ENCODE measurements at regions not wholly inside any gene's neighbourhood (a gene's known extent, or its start where the extent isn't known, plus 50 kb on each side); places are given as distances from the start of the nearest gene placed in this dataset.

GRCh38 chr3:31439890-31440750, 92.6 kb upstream of the STT3B start:
- dilution Hi-C loops (cut with MboI; ENCODE audit: extremely low pct_ligation_motif_present, low sequenced_read_pairs), result no loop called here
- no peak overlapping the region for H3K9ac ChIP-seq (ENCODE audit: control insufficient read depth, extremely low read depth, insufficient read depth, low read length)

GRCh38 chr3:31440878-31441277, 91.8 kb upstream of the STT3B start:
- no peaks in the 10 kb centered on the region for H3K9me1 ChIP-seq (ENCODE audit: control insufficient read depth, extremely low read depth, insufficient read depth, low read length)
- H3K4me1 ChIP-seq (ENCODE audit: control insufficient read depth, extremely low read depth, insufficient read depth, low read length), result no peaks in the 10 kb centered on the region
- no peak overlapping the region for H3K4me3 ChIP-seq (ENCODE audit: control insufficient read depth in 2 of 3, extremely low read depth in 1 of 3, insufficient read depth in 2 of 3, low read depth in 1 of 3, low read length in 3 of 3)
- no peaks in the 10 kb centered on the region for H3K9me3 ChIP-seq (ENCODE audit: control insufficient read depth, low read depth, low read length)
- FAIRE-seq, result no peak
- TF ChIP-seq CTCF (optimal IDR thresholded peaks at IDR 0.05 in 1 of 3, IDR thresholded peaks at IDR 0.05 in 1 of 3, conservative IDR thresholded peaks at IDR 0.05 in 1 of 3; ENCODE audit: extremely low read depth in 1 of 3, insufficient read depth in 2 of 3, low read length in 3 of 3), result no peak
- TF ChIP-seq EZH2 (IDR thresholded peaks at IDR 0.05; ENCODE audit: low read length), result no peak
- H3K27me3 ChIP-seq (ENCODE audit: control insufficient read depth, extremely low read depth, insufficient read depth, low read length), result no peaks in the 10 kb centered on the region
- H3K79me2 ChIP-seq (ENCODE audit: control insufficient read depth, insufficient read depth, low read length), result no peaks in the 10 kb centered on the region
- no peaks in the 10 kb centered on the region for H4K20me1 ChIP-seq (ENCODE audit: control insufficient read depth, extremely low read depth, insufficient read depth, low read length)
- DNase-seq (ENCODE audit: low read depth, low spot score), result no peak
- no peak overlapping the region for H3K27ac ChIP-seq (ENCODE audit: control insufficient read depth, insufficient read depth, low read length)
- H3K9ac ChIP-seq (ENCODE audit: control insufficient read depth, extremely low read depth, insufficient read depth, low read length), result no peak overlapping the region
- no peak overlapping the region for H2AFZ ChIP-seq (ENCODE audit: control insufficient read depth, low read length)
- dilution Hi-C loops (cut with MboI; ENCODE audit: extremely low pct_ligation_motif_present, low sequenced_read_pairs), result no loop called here
- no peak overlapping the region for H3K4me2 ChIP-seq (ENCODE audit: control insufficient read depth, extremely low read depth, insufficient read depth, low read depth, low read length)
- H3K36me3 ChIP-seq (ENCODE audit: control insufficient read depth in 2 of 2, extremely low read depth in 1 of 2, insufficient read depth in 2 of 2, low read length in 2 of 2), result no peaks in the 10 kb centered on the region

More at GRCh38 chr3:31439890-31440750, 92.6 kb upstream of the STT3B start:
- H2AFZ ChIP-seq (ENCODE audit: control insufficient read depth, low read length), result no peak overlapping the region
- no peak for TF ChIP-seq EZH2 (IDR thresholded peaks at IDR 0.05; ENCODE audit: low read length)
- TF ChIP-seq CTCF (optimal IDR thresholded peaks at IDR 0.05 in 1 of 3, IDR thresholded peaks at IDR 0.05 in 1 of 3, conservative IDR thresholded peaks at IDR 0.05 in 1 of 3; ENCODE audit: extremely low read depth in 1 of 3, insufficient read depth in 2 of 3, low read length in 3 of 3), result no peak
- no peaks in the 10 kb centered on the region for H3K36me3 ChIP-seq (ENCODE audit: control insufficient read depth in 2 of 2, extremely low read depth in 1 of 2, insufficient read depth in 2 of 2, low read length in 2 of 2)
- H3K79me2 ChIP-seq (ENCODE audit: control insufficient read depth, insufficient read depth, low read length), result no peaks in the 10 kb centered on the region
- no peak for DNase-seq (ENCODE audit: low read depth, low spot score)
- no peak overlapping the region for H3K4me3 ChIP-seq (ENCODE audit: control insufficient read depth in 2 of 3, extremely low read depth in 1 of 3, insufficient read depth in 2 of 3, low read depth in 1 of 3, low read length in 3 of 3)
- no peaks in the 10 kb centered on the region for H4K20me1 ChIP-seq (ENCODE audit: control insufficient read depth, extremely low read depth, insufficient read depth, low read length)
- no peak for FAIRE-seq
- H3K27me3 ChIP-seq (ENCODE audit: control insufficient read depth, extremely low read depth, insufficient read depth, low read length), result no peaks in the 10 kb centered on the region
- H3K9me1 ChIP-seq (ENCODE audit: control insufficient read depth, extremely low read depth, insufficient read depth, low read length), result no peaks in the 10 kb centered on the region
- H3K4me1 ChIP-seq (ENCODE audit: control insufficient read depth, extremely low read depth, insufficient read depth, low read length), result no peaks in the 10 kb centered on the region
- H3K4me2 ChIP-seq (ENCODE audit: control insufficient read depth, extremely low read depth, insufficient read depth, low read depth, low read length), result no peak overlapping the region
- H3K27ac ChIP-seq (ENCODE audit: control insufficient read depth, insufficient read depth, low read length), result no peak overlapping the region
- no peaks in the 10 kb centered on the region for H3K9me3 ChIP-seq (ENCODE audit: control insufficient read depth, low read depth, low read length)

All from keratinocyte (primary cell).